B cell (primary cell): ENCODE measurements at regions not wholly inside any gene's neighbourhood (a gene's known extent, or its start where the extent isn't known, plus 50 kb on each side); places are given as distances from the start of the nearest gene placed in this dataset.

Experiments used
- ATAC-seq: fragments of 200-7000 bp; cut with Tn5 transposase; one replicate; pipeline ENCODE4 v1.10.0; 2021; ENCODE audit warnings: low read depth, mild to moderate bottlenecking, moderate number of reproducible peaks, moderate library complexity
- CTCF ChIA-PET: fragments of 350-600 bp; sonication (Branson Sonifier 250); formaldehyde crosslinking; loops from one replicate; lab custom pipeline; 2021; ENCODE audit warnings: antibody characterized with exemption, inconsistent platforms; lab: Charles Lee
- POLR2A ChIA-PET: fragments of 350-600 bp; sonication (Branson Sonifier 250); formaldehyde crosslinking; loops from one replicate; lab custom pipeline; 2021; ENCODE audit warnings: antibody characterized with exemption; lab: Charles Lee
- DNase-seq: peaks from one replicate; pipeline ENCODE4 v3.0.0; 2013
- H2AFZ ChIP-seq: 2 replicates; pipeline ENCODE4 v1.6.1; 2012; ENCODE audit warnings: mild to moderate bottlenecking, low read depth, low read length; ENCODE audit not compliant: insufficient read depth, poor library complexity, severe bottlenecking
- H3K27ac ChIP-seq, 2 donors: 1 replicate in 1 of 2; 2 replicates in 1 of 2; pipeline ENCODE4 v1.5.1; 2012 to 2013; ENCODE audit warnings: low read length in 2 of 2, mild to moderate bottlenecking in 2 of 2, moderate library complexity in 1 of 2
- H3K27me3 ChIP-seq, 4 experiments: fragments of 200-600 bp in 1 of 4; sonication (generic) in 1 of 4; replicated peaks in 1 of 4; 1 replicate in 2 of 4; 2 replicates in 2 of 4; pipeline versions ENCODE4 v1.6.1 to v1.7.0; 2013 to 2016; ENCODE audit warnings: low read length in 3 of 4, mild to moderate bottlenecking in 2 of 4, mixed read lengths in 1 of 4, moderate library complexity in 1 of 4; ENCODE audit not compliant: insufficient read depth in 4 of 4, control insufficient read depth in 3 of 4; ENCODE audit errors: control extremely low read depth in 1 of 4
- H3K36me3 ChIP-seq, 2 experiments: replicated peaks in 1 of 2; 1 replicate in 1 of 2; 2 replicates in 1 of 2; pipeline versions ENCODE4 v1.6.1 to v1.7.1; 2013; ENCODE audit warnings: low read length in 1 of 2; ENCODE audit not compliant: insufficient read depth in 2 of 2, control insufficient read depth in 1 of 2; ENCODE audit errors: control extremely low read depth in 1 of 2, extremely low read depth in 1 of 2
- H3K4me1 ChIP-seq, 2 donors: fragments of 200-600 bp in 1 of 2; sonication (generic) in 1 of 2; 1 replicate in 1 of 2; 2 replicates in 1 of 2; pipeline versions ENCODE4 v1.5.1 to v1.6.1; 2013 to 2017; ENCODE audit warnings: low read length in 2 of 2; ENCODE audit not compliant: control insufficient read depth in 2 of 2, insufficient read depth in 2 of 2
- H3K4me2 ChIP-seq: replicated peaks from 2 replicates; pipeline ENCODE3; 2012; ENCODE audit warnings: mild to moderate bottlenecking, low read depth, low read length; ENCODE audit not compliant: poor library complexity, severe bottlenecking
- H3K4me3 ChIP-seq, 5 experiments: fragments of 200-600 bp in 1 of 5; sonication (generic) in 1 of 5; 1 replicate in 3 of 5; 2 replicates in 2 of 5; pipeline versions ENCODE4 v1.5.1 to v1.7.0; 2011 to 2016; ENCODE audit warnings: low read length in 4 of 5, mild to moderate bottlenecking in 4 of 5, low read depth in 2 of 5, control low read depth in 1 of 5, moderate library complexity in 1 of 5; ENCODE audit not compliant: insufficient read depth in 1 of 5; ENCODE audit errors: control extremely low read depth in 1 of 5, extremely low read depth in 1 of 5
- H3K79me2 ChIP-seq: fragments of 200-600 bp; sonication (generic); one replicate; pipeline ENCODE4 v1.6.0; 2016; ENCODE audit warnings: low read length; ENCODE audit not compliant: control insufficient read depth, insufficient read depth
- H3K9ac ChIP-seq: fragments of 200-600 bp; sonication (generic); 2 replicates; pipeline ENCODE4 v1.6.1; 2017; ENCODE audit warnings: mild to moderate bottlenecking, low read length, moderate library complexity
- H3K9me3 ChIP-seq, 3 donors: one replicate each; pipeline versions ENCODE4 v1.6.1 to v1.7.1; 2013; ENCODE audit warnings: low read length in 2 of 3; ENCODE audit not compliant: control insufficient read depth in 2 of 3, insufficient read depth in 1 of 3; ENCODE audit errors: control extremely low read depth in 1 of 3
- H4K20me1 ChIP-seq: 2 replicates; pipeline ENCODE4 v1.6.0; 2012; ENCODE audit warnings: mild to moderate bottlenecking, low read length; ENCODE audit not compliant: insufficient read depth, control insufficient read depth, poor library complexity, severe bottlenecking
- H3K27ac Mint-ChIP-seq: one replicate; pipeline ENCODE4 v1.8.0; 2021; ENCODE audit warnings: mixed read lengths
- H3K27me3 Mint-ChIP-seq: one replicate; pipeline ENCODE4 v1.8.0; 2021; ENCODE audit warnings: mixed read lengths
- H3K4me1 Mint-ChIP-seq: one replicate; pipeline ENCODE4 v1.8.0; 2021; ENCODE audit warnings: mixed read lengths
- H3K4me3 Mint-ChIP-seq: one replicate; pipeline ENCODE4 v1.8.0; 2021; ENCODE audit warnings: mixed read lengths
- H3K9me3 Mint-ChIP-seq: one replicate; pipeline ENCODE4 v1.8.0; 2022; ENCODE audit warnings: mixed read lengths; ENCODE audit not compliant: insufficient read depth
- EZH2 ChIP-seq: IDR thresholded peaks from 2 replicates; pipeline ENCODE4 v1.6.1; 2012; ENCODE audit warnings: borderline replicate concordance, low read depth, mild to moderate bottlenecking, moderate library complexity, low read length; ENCODE audit not compliant: insufficient read depth, poor library complexity, severe bottlenecking
- WGBS: methylation state at CpG from one replicate; pipeline ENCODE4 v1.1.5; 2013; ENCODE audit warnings: missing lambda C conversion rate; ENCODE audit not compliant: insufficient coverage; 5-methylcytosine and 5-hydroxymethylcytosine counted together
- intact Hi-C: fragments of 100-400 bp; cut with micrococcal nuclease; formaldehyde crosslinking; loops from one replicate; pipeline ENCODE4 v1.10.0; 2022
- TF ChIP-seq, protein P1 (sequence below): fragments of 200-600 bp; IDR thresholded peaks from one replicate; pipeline ENCODE4 v1.8.0; 2022; ENCODE audit warnings: antibody characterized with exemption, mild to moderate bottlenecking

DNA sequence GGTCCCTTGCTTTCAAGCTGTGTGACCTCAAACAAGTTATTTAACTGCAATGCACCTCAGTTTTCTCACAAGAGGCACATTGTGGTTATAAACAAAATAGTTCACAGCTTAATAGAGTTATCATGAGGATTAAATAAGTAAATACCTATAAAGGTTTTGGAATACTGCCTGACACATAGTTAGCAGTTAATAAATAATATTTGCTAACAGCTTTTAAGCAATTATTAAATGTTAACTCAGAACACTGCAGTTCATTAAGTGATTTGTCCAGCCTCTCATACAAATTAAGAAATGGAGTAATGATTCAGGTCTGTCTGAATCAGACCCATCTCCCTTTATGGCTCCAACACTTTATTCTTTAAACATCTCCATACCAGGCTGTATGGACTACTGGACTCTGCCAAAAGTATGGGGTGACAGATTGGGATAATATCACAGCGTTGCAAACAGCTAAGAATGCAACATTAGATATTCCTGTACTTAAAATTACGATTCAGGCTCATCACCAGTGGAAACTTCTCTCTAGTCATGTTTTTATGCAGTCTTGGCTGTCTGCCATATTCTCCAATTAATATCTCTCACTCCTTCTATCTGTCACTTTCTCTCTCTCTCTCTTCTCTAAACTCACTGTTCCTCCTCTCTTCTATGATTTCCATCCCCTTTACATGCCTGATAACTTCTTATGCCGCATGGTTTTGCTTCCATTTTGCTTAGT is 370.6 kb upstream of the UBE2E3 start:
- no peak overlapping the region for H3K4me2 ChIP-seq
- ChIA-PET POLR2A (no interaction called here), CTCF (no interaction called here)
- H3K27ac Mint-ChIP-seq = no peak overlapping the region
- H3K4me3 Mint-ChIP-seq = no peak overlapping the region
- no peaks in the 10 kb centered on the region for H4K20me1 ChIP-seq
- H2AFZ ChIP-seq = no peak overlapping the region
- H3K27me3 Mint-ChIP-seq = no peaks in the 10 kb centered on the region
- H3K36me3 ChIP-seq = no peaks in the 10 kb centered on the region
- no peaks in the 10 kb centered on the region for H3K79me2 ChIP-seq
- no peak for TF ChIP-seq EZH2
- TF ChIP-seq, protein P1, sequence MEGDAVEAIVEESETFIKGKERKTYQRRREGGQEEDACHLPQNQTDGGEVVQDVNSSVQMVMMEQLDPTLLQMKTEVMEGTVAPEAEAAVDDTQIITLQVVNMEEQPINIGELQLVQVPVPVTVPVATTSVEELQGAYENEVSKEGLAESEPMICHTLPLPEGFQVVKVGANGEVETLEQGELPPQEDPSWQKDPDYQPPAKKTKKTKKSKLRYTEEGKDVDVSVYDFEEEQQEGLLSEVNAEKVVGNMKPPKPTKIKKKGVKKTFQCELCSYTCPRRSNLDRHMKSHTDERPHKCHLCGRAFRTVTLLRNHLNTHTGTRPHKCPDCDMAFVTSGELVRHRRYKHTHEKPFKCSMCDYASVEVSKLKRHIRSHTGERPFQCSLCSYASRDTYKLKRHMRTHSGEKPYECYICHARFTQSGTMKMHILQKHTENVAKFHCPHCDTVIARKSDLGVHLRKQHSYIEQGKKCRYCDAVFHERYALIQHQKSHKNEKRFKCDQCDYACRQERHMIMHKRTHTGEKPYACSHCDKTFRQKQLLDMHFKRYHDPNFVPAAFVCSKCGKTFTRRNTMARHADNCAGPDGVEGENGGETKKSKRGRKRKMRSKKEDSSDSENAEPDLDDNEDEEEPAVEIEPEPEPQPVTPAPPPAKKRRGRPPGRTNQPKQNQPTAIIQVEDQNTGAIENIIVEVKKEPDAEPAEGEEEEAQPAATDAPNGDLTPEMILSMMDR = no peak
- no peaks in the 10 kb centered on the region for H3K9me3 ChIP-seq
- H3K4me1 ChIP-seq = no peaks in the 10 kb centered on the region
- intact Hi-C loops = no loop called here
- no peaks in the 10 kb centered on the region for H3K27me3 ChIP-seq
- no peak for DNase-seq
- H3K9ac ChIP-seq = no peak overlapping the region
- H3K9me3 Mint-ChIP-seq = no peaks in the 10 kb centered on the region
- ATAC-seq = no peak
- H3K4me3 ChIP-seq = no peak overlapping the region
- 86% methylated on average over 1 of the region's 3 CpGs for WGBS
- no peak overlapping the region for H3K27ac ChIP-seq
- H3K4me1 Mint-ChIP-seq = no peaks in the 10 kb centered on the region

DNA sequence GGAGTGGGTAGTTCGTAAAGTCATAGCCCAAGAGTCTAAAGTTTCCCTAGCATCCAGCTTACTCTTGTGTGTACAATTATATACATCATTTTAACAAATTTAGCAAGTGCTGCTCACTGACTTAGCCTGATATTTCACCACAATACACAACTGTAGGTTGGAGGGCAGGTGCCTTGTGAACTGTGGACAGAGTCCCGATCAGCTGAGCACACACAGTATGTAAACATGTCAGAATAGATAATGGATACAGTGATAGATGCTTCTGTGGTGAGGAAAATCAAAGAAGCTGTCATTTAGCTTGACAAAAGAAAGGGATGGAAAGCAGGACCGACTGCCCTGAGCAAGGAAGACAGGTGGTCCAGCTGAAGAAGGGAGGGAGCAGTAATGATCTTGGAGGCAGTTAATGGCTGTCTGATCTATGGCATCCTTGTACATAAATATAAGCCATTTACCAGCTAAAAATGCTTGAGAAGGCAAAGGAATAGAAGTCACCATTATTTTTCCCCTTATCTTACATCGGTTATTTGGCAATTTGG is 372.8 kb upstream of the UBE2E3 start:
- Histone ChIP-seq H3K9me3 (no peaks in the 10 kb centered on the region), H4K20me1 (no peaks in the 10 kb centered on the region), H3K27me3 (no peaks in the 10 kb centered on the region), H3K79me2 (no peaks in the 10 kb centered on the region), H3K27ac (no peak overlapping the region), H3K4me1 (no peaks in the 10 kb centered on the region), H3K9ac (no peak overlapping the region), H3K36me3 (no peaks in the 10 kb centered on the region), H3K4me3 (no peak overlapping the region), H2AFZ (no peak overlapping the region), H3K4me2 (no peak overlapping the region)
- intact Hi-C loops = no loop called here
- H3K4me1 Mint-ChIP-seq = no peaks in the 10 kb centered on the region
- ATAC-seq = no peak
- DNase-seq = no peak
- ChIA-PET CTCF (no interaction called here), POLR2A (no interaction called here)
- TF ChIP-seq, protein P1 = no peak
- no peak for TF ChIP-seq EZH2
- no peak overlapping the region for H3K4me3 Mint-ChIP-seq
- H3K27ac Mint-ChIP-seq = no peak overlapping the region
- H3K9me3 Mint-ChIP-seq = no peaks in the 10 kb centered on the region
- WGBS = 100% methylated on average over 1 of the region's 4 CpGs
- H3K27me3 Mint-ChIP-seq = no peaks in the 10 kb centered on the region
